Endothelial cell of umbilical vein (primary cell): ENCODE measurements at regions not wholly inside any gene's neighbourhood (a gene's known extent, or its start where the extent isn't known, plus 50 kb on each side); places are given as distances from the start of the nearest gene placed in this dataset.

ENCODE experiments used
- BruUV-seq: library from RNA; stranded (reverse); fragments of 400-500 nt; replicated peaks from 2 replicates; lab custom pipeline; 2021; lab: Mats Ljungman, UMichigan
- CTCF ChIA-PET: fragments of 300-600, 350-600 bp; sonication (Branson Sonifier 250); formaldehyde crosslinking; loops from one replicate; lab custom pipeline; 2021; ENCODE audit warnings: antibody characterized with exemption, inconsistent platforms; lab: Charles Lee
- POLR2A ChIA-PET: fragments of 300-600, 350-600 bp; sonication (Branson Sonifier 250); formaldehyde crosslinking; loops from one replicate; lab custom pipeline; 2021; ENCODE audit warnings: antibody characterized with exemption, inconsistent platforms; lab: Charles Lee
- DNase-seq: peaks from one replicate; pipeline ENCODE4 v3.0.0-alpha.2; 2011; ENCODE audit warnings: low read depth, low spot score
- FAIRE-seq: peaks from 2 replicates; lab custom pipeline; 2011; peaks lifted over from hg19 to GRCh38; lab: Jason Lieb, UNC
- H2AFZ ChIP-seq: 2 replicates; pipeline ENCODE4 v1.6.0; 2012; ENCODE audit warnings: low read depth, low read length, control low read depth, inconsistent platforms
- H3K27ac ChIP-seq: 2 replicates; pipeline ENCODE4 v1.5.1; 2011; ENCODE audit warnings: low read depth, mild to moderate bottlenecking, control low read depth, low read length, moderate library complexity; ENCODE audit not compliant: insufficient read depth
- H3K27me3 ChIP-seq, 2 experiments: 2 replicates each; pipeline versions ENCODE4 v1.6.0 to v1.6.1; 2011; ENCODE audit warnings: low read length in 2 of 2, mixed read lengths in 1 of 2; ENCODE audit not compliant: control insufficient read depth in 2 of 2, insufficient read depth in 2 of 2
- H3K36me3 ChIP-seq, 2 experiments: 2 replicates in 1 of 2; 3 replicates in 1 of 2; pipeline ENCODE4 v1.5.1; 2011; ENCODE audit warnings: low read length in 2 of 2, mild to moderate bottlenecking in 1 of 2, moderate library complexity in 1 of 2; ENCODE audit not compliant: control insufficient read depth in 2 of 2, insufficient read depth in 2 of 2; ENCODE audit errors: extremely low read depth in 1 of 2
- H3K4me1 ChIP-seq: 3 replicates; pipeline ENCODE4 v1.5.1; 2011; ENCODE audit warnings: mild to moderate bottlenecking, low read length; ENCODE audit not compliant: control insufficient read depth, insufficient read depth; ENCODE audit errors: extremely low read depth
- H3K4me2 ChIP-seq: 2 replicates; pipeline ENCODE4 v1.6.1; 2011; ENCODE audit warnings: low read length, control low read depth, mixed read lengths; ENCODE audit not compliant: insufficient read depth
- H3K4me3 ChIP-seq, 3 experiments: fragments of 200-600 bp in 1 of 3; sonication (generic), shearing (Covaris generic) in 1 of 3; replicated peaks in 1 of 3; 2 replicates each; pipeline ENCODE4 v1.5.1; 2011 to 2016; ENCODE audit warnings: control low read depth in 3 of 3, low read length in 3 of 3, mild to moderate bottlenecking in 2 of 3, inconsistent platforms in 1 of 3, low read depth in 1 of 3, moderate library complexity in 1 of 3; ENCODE audit not compliant: insufficient read depth in 1 of 3
- H3K79me2 ChIP-seq: 2 replicates; pipeline ENCODE4 v1.6.0; 2012; ENCODE audit warnings: low read length, inconsistent platforms; ENCODE audit not compliant: control insufficient read depth, insufficient read depth
- H3K9ac ChIP-seq: replicated peaks from 2 replicates; pipeline ENCODE3; 2011; ENCODE audit warnings: low read length, control low read depth; ENCODE audit not compliant: insufficient read depth; ENCODE audit errors: extremely low read depth
- H3K9me1 ChIP-seq: replicated peaks from 3 replicates; pipeline ENCODE4 v1.6.0; 2011; ENCODE audit warnings: mild to moderate bottlenecking, low read length; ENCODE audit not compliant: control insufficient read depth, insufficient read depth; ENCODE audit errors: extremely low read depth
- H3K9me3 ChIP-seq: replicated peaks from 2 replicates; pipeline ENCODE4 v1.5.1; 2012; ENCODE audit warnings: low read length, inconsistent platforms; ENCODE audit not compliant: control insufficient read depth, insufficient read depth
- H4K20me1 ChIP-seq: replicated peaks from 2 replicates; pipeline ENCODE3; 2011; ENCODE audit warnings: mild to moderate bottlenecking, low read length; ENCODE audit not compliant: control insufficient read depth, insufficient read depth; ENCODE audit errors: extremely low read depth
- CTCF ChIP-seq, 2 donors: IDR thresholded peaks; 1 replicate in 1 of 2; 2 replicates in 1 of 2; pipeline ENCODE4 v1.5.1; 2011; ENCODE audit warnings: low read length in 2 of 2, mild to moderate bottlenecking in 2 of 2, moderate library complexity in 2 of 2, control low read depth in 1 of 2, inconsistent platforms in 1 of 2, low read depth in 1 of 2; ENCODE audit not compliant: insufficient read depth in 1 of 2; ENCODE audit errors: extremely low read depth in 1 of 2
- EZH2 ChIP-seq: IDR thresholded peaks from 2 replicates; pipeline ENCODE4 v1.6.1; 2012; ENCODE audit warnings: borderline replicate concordance, low read depth, mild to moderate bottlenecking, moderate library complexity, low read length, inconsistent platforms; ENCODE audit not compliant: severe bottlenecking
- FOS ChIP-seq: IDR thresholded peaks from 2 replicates; pipeline ENCODE4 v1.6.1; 2011; ENCODE audit warnings: mild to moderate bottlenecking, low read length, moderate library complexity, borderline replicate concordance; ENCODE audit not compliant: insufficient read depth
- GATA2 ChIP-seq: IDR thresholded peaks from 2 replicates; pipeline ENCODE4 v1.7.0; 2011; ENCODE audit warnings: low read depth, mild to moderate bottlenecking, moderate library complexity, mixed read lengths, low read length; ENCODE audit not compliant: insufficient read length, insufficient read depth
- JUN ChIP-seq: IDR thresholded peaks from 2 replicates; pipeline ENCODE4 v1.6.1; 2011; ENCODE audit warnings: borderline replicate concordance, low read depth; ENCODE audit not compliant: insufficient read length, insufficient read depth
- MAX ChIP-seq: IDR thresholded peaks from 2 replicates; pipeline ENCODE4 v1.6.1; 2011; ENCODE audit not compliant: insufficient read depth, insufficient read length
- MYC ChIP-seq: IDR thresholded peaks from one replicate; pipeline ENCODE4 v1.6.1; 2011; ENCODE audit warnings: mild to moderate bottlenecking, low read depth, low read length
- POLR2A ChIP-seq: IDR thresholded peaks from 2 replicates; pipeline ENCODE4 v1.6.1; 2012; ENCODE audit warnings: low read depth, mild to moderate bottlenecking, control low read depth, low read length
- POLR2AphosphoS5 ChIP-seq: IDR thresholded peaks from 2 replicates; pipeline ENCODE4 v1.6.1; 2012; ENCODE audit warnings: low read depth, mild to moderate bottlenecking, control low read depth, low read length, moderate library complexity; ENCODE audit not compliant: insufficient read depth
- dilution Hi-C: fragments of 300-500 bp; cut with MboI; formaldehyde crosslinking; loops from one replicate; pipeline ENCODE4 v1.15.0; 2019; ENCODE audit warnings: low sequenced_read_pairs; ENCODE audit not compliant: extremely low pct_ligation_motif_present
- intact Hi-C: fragments of 100-400 bp; cut with micrococcal nuclease; formaldehyde crosslinking; loops from one replicate; pipeline ENCODE4 v1.10.0; 2022

- BruUV-seq = no TSS peak
- Histone ChIP-seq H3K9me1 (no peaks in the 10 kb centered on the region), H2AFZ (no peak overlapping the region), H3K9ac (no peak overlapping the region), H3K9me3 (no peaks in the 10 kb centered on the region), H3K79me2 (no peaks in the 10 kb centered on the region), H3K27ac (no peak overlapping the region), H3K4me3 (no peak overlapping the region), H3K27me3 (peaks cover 0 to 2% of the 10 kb centered on the region in 2 experiments), H3K4me1 (no peaks in the 10 kb centered on the region), H3K4me2 (no peak overlapping the region), H3K36me3 (no peaks in the 10 kb centered on the region), H4K20me1 (no peaks in the 10 kb centered on the region)
- no peak for TF ChIP-seq JUN
- no peak for TF ChIP-seq GATA2
- ChIA-PET CTCF (no interaction called here), POLR2A (no interaction called here)
- no peak for DNase-seq
- intact Hi-C loops (no loop called here), dilution Hi-C loops (no loop called here)
- FAIRE-seq = no peak
These were observed 177.1 kb upstream of the COPS8 start for GRCh38 chr2:236908439-236909192.

- H3K9me3 ChIP-seq = no peaks in the 10 kb centered on the region
- ChIA-PET CTCF (no interaction called here), POLR2A (no interaction called here)
- DNase-seq (no peak), FAIRE-seq (no peak)
- no peak overlapping the region for H3K4me2 ChIP-seq
- H3K4me3 ChIP-seq = no peak overlapping the region
- H3K79me2 ChIP-seq = no peaks in the 10 kb centered on the region
- H4K20me1 ChIP-seq = no peaks in the 10 kb centered on the region
- no peaks in the 10 kb centered on the region for H3K36me3 ChIP-seq
- no peak overlapping the region for H3K9ac ChIP-seq
- no TSS peak for BruUV-seq
- no peaks in the 10 kb centered on the region for H3K9me1 ChIP-seq
- no peaks in the 10 kb centered on the region for H3K4me1 ChIP-seq
- H2AFZ ChIP-seq = no peak overlapping the region
- no peaks in the 10 kb centered on the region for H3K27me3 ChIP-seq
- TF ChIP-seq POLR2AphosphoS5 (no peak), EZH2 (no peak), MAX (no peak), POLR2A (no peak), JUN (no peak), CTCF (IDR thresholded peaks at IDR 0.05; ENCODE audit: extremely low read depth in 1 of 2, insufficient read depth in 1 of 2, low read depth in 1 of 2, low read length in 2 of 2) (no peak), GATA2 (no peak), MYC (no peak), FOS (no peak)
- H3K27ac ChIP-seq = no peak overlapping the region
- dilution Hi-C loops (no loop called here), intact Hi-C loops (no loop called here)
These were observed 176.5 kb upstream of the COPS8 start for GRCh38 chr2:236909193-236909504.
